SK-N-SH (cell line): ENCODE measurements at regions not wholly inside any gene's neighbourhood (a gene's known extent, or its start where the extent isn't known, plus 50 kb on each side); places are given as distances from the start of the nearest gene placed in this dataset.
"Not testable (repeated sequence)": the region's sequence is repeated elsewhere in the genome, so short reads cannot be mapped to it uniquely, and the experiment has no call there.

Experiments used
- CTCF ChIA-PET: fragments of 300-600, 350-600 bp; formaldehyde crosslinking; extraction: SDS; loops from one replicate; lab custom pipeline; 2021; lab: Yijun Ruan, JAX
- POLR2A ChIA-PET: fragments of 350-600 bp; sonication (Branson Sonifier 250); formaldehyde crosslinking; extraction: SDS; loops from one replicate; lab custom pipeline; 2020; ENCODE audit warnings: antibody characterized with exemption, inconsistent platforms; lab: Yijun Ruan, JAX
- DNase-seq: peaks from one replicate; pipeline ENCODE4 v3.0.0; 2012
- H2AFZ ChIP-seq: fragments of 200-600 bp; sonication (generic); 2 replicates; pipeline ENCODE4 v1.8.1; 2016; ENCODE audit warnings: antibody characterized with exemption, mild to moderate bottlenecking, low read depth
- H3F3A ChIP-seq: fragments of 200-600 bp; sonication (generic); replicated peaks from 2 replicates; pipeline ENCODE3; 2016; ENCODE audit warnings: antibody characterized with exemption, mild to moderate bottlenecking; ENCODE audit not compliant: insufficient read depth
- H3K27ac ChIP-seq, 2 experiments: fragments of 200-500 bp in 1 of 2; fragments of 200-600 bp in 1 of 2; sonication (Bioruptor generic) in 1 of 2; sonication (generic), shearing (Covaris generic) in 1 of 2; 2 replicates each; pipeline versions ENCODE4 v1.5.1 to v1.6.1; 2014 to 2016; ENCODE audit warnings: low read depth in 2 of 2, inconsistent platforms in 1 of 2, low read length in 1 of 2, mild to moderate bottlenecking in 1 of 2, mixed read lengths in 1 of 2
- H3K27me3 ChIP-seq: fragments of 200-600 bp; sonication (generic), shearing (Covaris generic); 2 replicates; pipeline ENCODE4 v1.6.1; 2016; ENCODE audit warnings: mixed run types; ENCODE audit not compliant: insufficient read depth
- H3K36me3 ChIP-seq, 2 experiments: fragments of 200-500 bp in 1 of 2; fragments of 200-600 bp in 1 of 2; sonication (Bioruptor generic) in 1 of 2; sonication (generic) in 1 of 2; replicated peaks in 1 of 2; 2 replicates each; pipeline versions ENCODE3 to v1.5.1; 2014 to 2016; ENCODE audit warnings: low read length in 1 of 2, mild to moderate bottlenecking in 1 of 2; ENCODE audit not compliant: insufficient read depth in 2 of 2, control insufficient read depth in 1 of 2
- H3K4me1 ChIP-seq, 2 experiments: fragments of 200-500 bp in 1 of 2; fragments of 200-600 bp in 1 of 2; sonication (Bioruptor generic) in 1 of 2; sonication (generic), shearing (Covaris generic) in 1 of 2; 2 replicates each; pipeline versions ENCODE4 v1.5.1 to v1.6.1; 2014 to 2016; ENCODE audit warnings: low read depth in 1 of 2, low read length in 1 of 2, mixed run types in 1 of 2; ENCODE audit not compliant: insufficient read depth in 2 of 2, control insufficient read depth in 1 of 2
- H3K4me2 ChIP-seq: fragments of 200-600 bp; sonication (generic), shearing (Covaris generic); 2 replicates; pipeline ENCODE4 v1.6.1; 2017; ENCODE audit warnings: mixed run types
- H3K4me3 ChIP-seq, 2 experiments: fragments of 200-500 bp in 1 of 2; fragments of 200-600 bp in 1 of 2; sonication (Bioruptor generic) in 1 of 2; sonication (generic), shearing (Covaris generic) in 1 of 2; 2 replicates each; pipeline versions ENCODE4 v1.5.1 to v1.8.1; 2014 to 2016; ENCODE audit warnings: low read depth in 2 of 2, inconsistent platforms in 1 of 2, low read length in 1 of 2, mild to moderate bottlenecking in 1 of 2, mixed read lengths in 1 of 2, moderate library complexity in 1 of 2
- H3K79me2 ChIP-seq: fragments of 200-600 bp; sonication (generic); 2 replicates; pipeline ENCODE4 v1.8.1; 2017; ENCODE audit warnings: mild to moderate bottlenecking; ENCODE audit not compliant: insufficient read depth
- H3K9ac ChIP-seq: fragments of 200-600 bp; sonication (generic); 2 replicates; pipeline ENCODE4 v1.6.1; 2017; ENCODE audit warnings: mixed run types
- H3K9me2 ChIP-seq: fragments of 200-600 bp; sonication (generic); 2 replicates; pipeline ENCODE4 v1.6.1; 2017; ENCODE audit warnings: mixed run types
- H3K9me3 ChIP-seq: fragments of 200-600 bp; sonication (generic); 2 replicates; pipeline ENCODE4 v1.6.1; 2017; ENCODE audit warnings: mixed run types, mild to moderate bottlenecking, moderate library complexity
- H4K20me1 ChIP-seq: fragments of 200-600 bp; sonication (generic); 2 replicates; pipeline ENCODE4 v1.6.1; 2017; ENCODE audit warnings: mild to moderate bottlenecking, mixed run types; ENCODE audit not compliant: insufficient read depth
- ELF1 ChIP-seq: IDR thresholded peaks from 2 replicates; pipeline ENCODE4 v1.4.0; 2012
- FOSL2 ChIP-seq: IDR thresholded peaks from 2 replicates; pipeline ENCODE4 v1.4.0; 2012; ENCODE audit warnings: low read depth, mild to moderate bottlenecking, moderate library complexity, borderline replicate concordance
- GABPA ChIP-seq: IDR thresholded peaks from 2 replicates; pipeline ENCODE4 v1.4.0; 2012; ENCODE audit warnings: low read depth, mild to moderate bottlenecking
- NFIC ChIP-seq: IDR thresholded peaks from 2 replicates; pipeline ENCODE4 v1.4.0; 2012; ENCODE audit warnings: borderline replicate concordance
- RCOR1 ChIP-seq: fragments of 150-350 bp; IDR thresholded peaks from 2 replicates; pipeline ENCODE4 v1.6.1; 2017; ENCODE audit warnings: antibody characterized with exemption, low read length
- TCF12 ChIP-seq: IDR thresholded peaks from 2 replicates; pipeline ENCODE4 v1.4.0; 2012
- WGBS: methylation state at CpG from one replicate; pipeline ENCODE4 v1.1.6; 2017; ENCODE audit warnings: low lambda C conversion rate; 5-methylcytosine and 5-hydroxymethylcytosine counted together
- TF ChIP-seq, protein P1 (sequence below): IDR thresholded peaks from 2 replicates; pipeline ENCODE4 v1.4.0; 2012; ENCODE audit warnings: low read depth, borderline replicate concordance

- Histone ChIP-seq H4K20me1 (no peaks in the 10 kb centered on the region), H3K9me3 (no peaks in the 10 kb centered on the region), H3K4me1 (no peaks in the 10 kb centered on the region), H3K9me2 (no peaks in the 10 kb centered on the region), H3K4me2 (no peak overlapping the region), H3F3A (no peaks in the 10 kb centered on the region), H3K4me3 (no peak overlapping the region), H2AFZ (no peak overlapping the region), H3K27ac (no peak overlapping the region), H3K36me3 (no peaks in the 10 kb centered on the region), H3K27me3 (no peaks in the 10 kb centered on the region), H3K79me2 (no peaks in the 10 kb centered on the region), H3K9ac (no peak overlapping the region)
- TF ChIP-seq NFIC, result no peak
- TF ChIP-seq FOSL2, result no peak
- TF ChIP-seq RCOR1, result no peak
- TF ChIP-seq, protein P1, sequence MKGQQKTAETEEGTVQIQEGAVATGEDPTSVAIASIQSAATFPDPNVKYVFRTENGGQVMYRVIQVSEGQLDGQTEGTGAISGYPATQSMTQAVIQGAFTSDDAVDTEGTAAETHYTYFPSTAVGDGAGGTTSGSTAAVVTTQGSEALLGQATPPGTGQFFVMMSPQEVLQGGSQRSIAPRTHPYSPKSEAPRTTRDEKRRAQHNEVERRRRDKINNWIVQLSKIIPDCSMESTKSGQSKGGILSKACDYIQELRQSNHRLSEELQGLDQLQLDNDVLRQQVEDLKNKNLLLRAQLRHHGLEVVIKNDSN, result no peak
- no peak for TF ChIP-seq TCF12
- TF ChIP-seq ELF1, result no peak
- TF ChIP-seq GABPA, result no peak
- WGBS, result 23% methylated on average over 1 of the region's 1 CpG
- DNase-seq, result no peak
- CTCF ChIA-PET, result no interaction called here
- POLR2A ChIA-PET, result no interaction called here
These were observed 587.1 kb upstream of the HTR2C start for GRCh38 chrX:113996781-113997180.

GRCh38 chrX:113991720-113992119, 592.2 kb upstream of the HTR2C start:
- H4K20me1 ChIP-seq, H3K36me3 ChIP-seq: not testable (repeated sequence)
- WGBS, result 38% methylated on average over 4 of the region's 9 CpGs

DNA sequence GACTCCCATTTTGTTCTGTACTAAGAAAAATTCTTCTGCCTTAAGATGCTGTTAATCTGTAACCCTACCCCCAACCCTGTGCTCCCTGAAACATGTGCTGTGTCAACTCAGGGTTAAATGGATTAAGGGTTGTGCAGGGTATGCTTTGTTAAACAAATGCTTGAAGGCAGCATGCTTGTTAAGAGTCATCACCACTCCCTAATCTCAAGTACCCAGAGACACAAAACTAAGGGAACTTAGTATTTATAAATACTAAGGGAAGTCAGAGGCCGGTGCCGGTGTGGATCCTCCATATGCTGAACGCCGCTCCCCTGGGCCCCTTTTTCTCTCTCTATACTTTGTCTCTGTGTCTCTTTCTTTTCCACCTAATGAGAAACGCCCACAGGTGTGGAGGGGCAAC, 593.2 kb upstream of the HTR2C start:
- H3K27ac ChIP-seq, H3K4me1 ChIP-seq, CTCF ChIA-PET, H3K27me3 ChIP-seq, H3K79me2 ChIP-seq, H2AFZ ChIP-seq, H3K36me3 ChIP-seq, H3F3A ChIP-seq, H3K4me3 ChIP-seq, H3K9me2 ChIP-seq, POLR2A ChIA-PET, H3K4me2 ChIP-seq, H3K9ac ChIP-seq, H4K20me1 ChIP-seq, H3K9me3 ChIP-seq, DNase-seq: not testable (repeated sequence)
- 32% methylated on average over 5 of the region's 5 CpGs for WGBS

More at GRCh38 chrX:113991720-113992119, 592.2 kb upstream of the HTR2C start:
- H3K27ac ChIP-seq, H3K4me3 ChIP-seq, CTCF ChIA-PET, DNase-seq, POLR2A ChIA-PET, H3K4me2 ChIP-seq, H3K9me2 ChIP-seq, H3F3A ChIP-seq, H3K79me2 ChIP-seq, H2AFZ ChIP-seq, H3K27me3 ChIP-seq, H3K9me3 ChIP-seq, H3K4me1 ChIP-seq, H3K9ac ChIP-seq: not testable (repeated sequence)

DNA sequence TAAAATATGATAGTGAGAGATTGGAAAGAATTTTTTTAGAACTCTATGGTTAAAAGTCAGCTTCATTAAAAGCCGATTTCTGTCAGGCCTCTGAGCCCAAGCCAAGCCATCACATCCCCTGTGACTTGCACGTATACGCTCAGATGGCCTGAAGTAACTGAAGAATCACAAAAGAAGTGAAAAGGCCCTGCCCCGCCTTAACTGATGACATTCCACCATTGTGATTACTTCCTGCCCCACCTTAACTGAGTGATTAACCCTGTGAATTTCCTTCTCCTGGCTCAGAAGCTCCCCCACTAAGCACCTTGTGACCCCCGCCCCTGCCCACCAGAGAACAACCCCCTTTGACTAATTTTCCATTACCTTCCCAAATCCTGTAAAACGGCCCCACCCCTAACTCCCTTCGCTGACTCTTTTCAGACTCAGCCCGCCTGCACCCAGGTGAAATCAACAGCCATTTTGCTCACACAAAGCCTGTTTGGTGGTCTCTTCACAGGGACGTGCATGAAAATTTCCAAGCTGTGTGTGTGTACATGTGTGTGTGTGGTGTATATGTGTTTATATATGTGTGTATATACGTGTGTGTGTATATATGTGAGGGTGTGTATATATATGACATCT, 595.5 kb upstream of the HTR2C start:
- H2AFZ ChIP-seq, H3K79me2 ChIP-seq, DNase-seq, H3K27me3 ChIP-seq, H3F3A ChIP-seq, CTCF ChIA-PET, H3K9me2 ChIP-seq, POLR2A ChIA-PET, H3K4me2 ChIP-seq, H3K36me3 ChIP-seq, H3K9ac ChIP-seq, H3K9me3 ChIP-seq, H4K20me1 ChIP-seq, H3K4me1 ChIP-seq, H3K27ac ChIP-seq, H3K4me3 ChIP-seq: not testable (repeated sequence)
- 46% methylated on average over 10 of the region's 10 CpGs for WGBS
